ENCODE measurements at regions not wholly inside any gene's neighbourhood (a gene's known extent, or its start where the extent isn't known, plus 50 kb on each side); places are given as distances from the start of the nearest gene placed in this dataset.

- ChIA-PET POLR2A (ENCODE audit: low non-redundant PET) (no interaction called here), CTCF (interaction anchor here (0.6 to 0.7 kb wide), 2 partner anchors 210 to 361 kb away, joined by 3 to 8 read pairs; no protein-coding TSS in a partner anchor)
- no peak for TF ChIP-seq CTCF (conservative IDR thresholded peaks at IDR 0.05; ENCODE audit: low read depth)
- no peak for DNase-seq (ENCODE audit: low spot score)
- H3K27ac ChIP-seq = no peak overlapping the region
Measured at GRCh38 chr11:95516175-95516574, 273.4 kb downstream of the FAM76B start.

DNA sequence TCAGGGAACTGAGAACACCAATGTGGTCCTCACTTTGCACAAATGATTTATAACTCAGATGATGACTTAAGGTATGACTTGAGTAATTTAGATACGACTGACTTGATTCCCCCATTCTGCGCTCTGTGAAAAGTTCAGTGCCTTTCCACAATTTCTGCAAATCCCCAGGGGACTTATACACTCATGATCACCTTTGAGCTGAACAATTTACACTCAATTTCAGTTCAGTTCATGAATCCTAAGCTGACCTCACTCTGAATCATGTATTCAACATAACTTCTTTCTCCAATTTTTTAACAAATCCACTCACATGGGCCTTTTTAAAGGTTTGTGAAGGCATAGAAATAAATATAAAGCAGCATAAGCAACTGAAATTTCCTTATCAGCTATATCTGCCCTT lies 274.2 kb downstream of the FAM76B start:
- DNase-seq (ENCODE audit: low spot score) = no peak
- H3K27ac ChIP-seq = no peak overlapping the region
- TF ChIP-seq CTCF (conservative IDR thresholded peaks at IDR 0.05; ENCODE audit: low read depth) = no peak
- ChIA-PET POLR2A (ENCODE audit: low non-redundant PET) (no interaction called here), CTCF (no interaction called here)

- ChIA-PET CTCF (no interaction called here), POLR2A (ENCODE audit: low non-redundant PET) (interaction anchor here (0.6 to 1.0 kb wide), 2 partner anchors 15 to 216 kb away, joined by 3 read pairs; no protein-coding TSS in a partner anchor)
- DNase-seq (ENCODE audit: low spot score) = no peak
- no peak for TF ChIP-seq CTCF (conservative IDR thresholded peaks at IDR 0.05; ENCODE audit: low read depth)
- no peak overlapping the region for H3K27ac ChIP-seq
Measured at GRCh38 chr11:95514416-95515110, 275.0 kb downstream of the FAM76B start.

- ChIA-PET POLR2A (ENCODE audit: low non-redundant PET) (no interaction called here), CTCF (interaction anchor here (0.6 to 1.0 kb wide), 3 partner anchors 28 to 193 kb away, joined by 3 read pairs; no protein-coding TSS in a partner anchor)
- peak; percentile 68 for DNase-seq (ENCODE audit: low spot score)
- H3K27ac ChIP-seq = peak overlapping the region; percentile 59
- TF ChIP-seq CTCF (conservative IDR thresholded peaks at IDR 0.05; ENCODE audit: low read depth) = no peak
Measured at GRCh38 chr11:95512682-95513081, 276.9 kb downstream of the FAM76B start.

DNA sequence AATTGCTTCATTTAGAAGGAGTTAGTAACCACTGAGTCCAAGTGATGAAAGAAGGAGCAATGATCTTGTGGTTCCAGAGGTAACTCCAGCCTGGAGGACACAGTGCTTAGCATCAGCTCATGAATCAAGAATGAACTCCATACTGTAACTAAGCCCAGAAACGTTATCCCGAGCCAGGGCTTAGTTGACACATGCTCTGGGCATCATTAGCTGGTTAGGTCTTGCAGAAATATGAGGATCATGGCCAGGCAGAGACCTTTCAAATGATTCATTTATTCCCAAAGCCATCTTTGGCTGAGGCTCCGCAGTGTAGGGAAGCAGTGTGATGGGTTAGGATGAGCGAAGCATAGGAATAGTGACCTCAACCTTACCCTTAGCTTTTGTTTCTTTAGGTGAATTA lies 277.4 kb downstream of the FAM76B start:
- H3K27ac ChIP-seq = peak overlapping the region; percentile 59
- peak; percentile 34 for DNase-seq (ENCODE audit: low spot score)
- ChIA-PET CTCF (interaction anchor here (1.0 kb wide), 1 partner anchor 193 kb away, joined by 3 read pairs; no protein-coding TSS in a partner anchor), POLR2A (ENCODE audit: low non-redundant PET) (no interaction called here)
- no peak for TF ChIP-seq CTCF (conservative IDR thresholded peaks at IDR 0.05; ENCODE audit: low read depth)

DNA sequence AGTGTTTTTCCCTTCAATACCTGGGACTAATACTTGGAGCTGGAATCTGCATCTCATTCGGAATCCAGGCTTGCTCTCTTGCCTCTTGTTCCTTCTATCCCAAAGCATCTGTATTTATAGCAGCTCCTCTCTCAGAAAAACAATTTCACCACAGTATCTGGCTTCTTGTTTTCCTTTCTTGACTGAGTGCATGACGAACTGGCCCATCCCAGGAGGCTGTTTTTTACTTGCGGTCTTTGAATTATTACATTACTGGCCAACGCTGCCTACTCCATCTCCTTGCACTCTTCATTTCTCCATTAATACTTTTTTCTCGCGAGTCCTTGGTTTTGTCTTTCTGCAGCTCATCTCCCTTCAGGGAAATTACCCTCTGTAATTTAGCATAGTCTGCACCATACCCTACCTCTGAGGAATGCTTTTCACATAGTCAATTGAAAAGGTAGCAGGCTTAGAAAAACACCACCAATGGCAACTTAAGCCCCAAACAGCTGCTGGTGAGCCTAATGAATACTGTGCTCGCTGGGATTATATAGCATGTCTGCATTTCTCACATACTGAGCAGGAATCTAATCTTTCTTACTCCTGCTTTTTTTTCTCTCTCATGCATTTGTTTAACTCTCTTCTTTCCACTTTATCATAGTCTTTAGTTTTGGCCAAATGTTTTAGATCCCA lies 277.4 kb upstream of the SESN3 start:
- ChIA-PET POLR2A (ENCODE audit: low non-redundant PET) (no interaction called here), CTCF (no interaction called here)
- TF ChIP-seq CTCF (conservative IDR thresholded peaks at IDR 0.05; ENCODE audit: low read depth) = no peak
- no peak overlapping the region for H3K27ac ChIP-seq
- DNase-seq (ENCODE audit: low spot score) = no peak

Data from RWPE1 (cell line).